ENCODE measurements at regions not wholly inside any gene's neighbourhood (a gene's known extent, or its start where the extent isn't known, plus 50 kb on each side); places are given as distances from the start of the nearest gene placed in this dataset.
"Not testable (repeated sequence)": the region's sequence is repeated elsewhere in the genome, so short reads cannot be mapped to it uniquely, and the experiment has no call there.

- peak in 1 of 2 donors; percentile 16 for DNase-seq (ENCODE audit: low read depth in 2 of 2)
Measured at GRCh38 chr14:88983755-88984154, 159.3 kb downstream of the TTC8 start.

GRCh38 chr14:88985654-88986053, 161.2 kb downstream of the TTC8 start:
- DNase-seq (ENCODE audit: low read depth in 2 of 2) = no peak

GRCh38 chr14:88986146-88986841, 161.8 kb downstream of the TTC8 start:
- DNase-seq (ENCODE audit: low read depth in 2 of 2) = no peak

- DNase-seq (ENCODE audit: low read depth in 2 of 2) = not testable (repeated sequence)
Measured at GRCh38 chr14:88986908-88987307, 162.5 kb downstream of the TTC8 start.

GRCh38 chr14:88987516-88987915, 163.1 kb downstream of the TTC8 start:
- DNase-seq (ENCODE audit: low read depth in 2 of 2) = no peak

DNA sequence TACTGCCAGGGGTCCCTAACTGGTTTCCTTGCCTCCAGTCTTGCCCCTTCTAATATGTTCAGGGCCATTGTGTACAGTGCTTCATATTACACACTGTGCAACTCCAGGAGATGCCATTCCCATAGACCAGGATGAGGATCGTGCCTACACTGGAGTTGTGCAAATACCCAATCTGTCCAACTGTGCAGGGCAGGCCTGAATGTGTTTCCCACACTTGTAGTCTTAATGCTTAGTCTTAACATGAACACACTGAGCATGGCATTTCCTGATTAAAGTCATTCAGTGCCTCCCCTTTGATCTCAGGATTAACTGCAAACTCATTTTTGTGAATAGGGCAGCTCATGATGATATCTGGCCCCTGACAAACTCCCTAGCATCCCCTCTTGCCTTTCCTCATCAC, 165.5 kb downstream of the TTC8 start:
- no peak for DNase-seq (ENCODE audit: low read depth in 2 of 2)

- DNase-seq (ENCODE audit: low read depth in 2 of 2) = no peak
Measured at GRCh38 chr14:88990856-88991255, 166.4 kb downstream of the TTC8 start.

DNA sequence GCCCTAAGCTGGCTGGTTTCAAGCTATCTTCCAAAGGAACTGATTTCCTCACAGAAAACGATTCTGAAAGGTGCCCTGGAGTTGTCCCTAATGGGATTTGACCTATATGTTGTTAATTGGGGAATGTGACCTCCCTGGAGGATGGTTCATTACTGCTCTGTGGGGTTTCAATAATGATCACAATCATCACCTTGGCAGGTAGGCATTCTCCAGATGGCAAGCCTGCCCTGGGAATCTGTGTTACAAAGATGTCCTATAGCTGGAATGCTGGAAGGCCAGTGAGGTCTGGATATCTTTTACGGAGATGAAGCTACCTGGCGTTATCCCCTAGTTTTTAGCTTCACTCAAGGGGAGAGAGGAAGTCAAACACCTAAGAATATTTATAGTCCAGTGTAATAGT, 167.6 kb downstream of the TTC8 start:
- DNase-seq (ENCODE audit: low read depth in 2 of 2) = no peak

DNA sequence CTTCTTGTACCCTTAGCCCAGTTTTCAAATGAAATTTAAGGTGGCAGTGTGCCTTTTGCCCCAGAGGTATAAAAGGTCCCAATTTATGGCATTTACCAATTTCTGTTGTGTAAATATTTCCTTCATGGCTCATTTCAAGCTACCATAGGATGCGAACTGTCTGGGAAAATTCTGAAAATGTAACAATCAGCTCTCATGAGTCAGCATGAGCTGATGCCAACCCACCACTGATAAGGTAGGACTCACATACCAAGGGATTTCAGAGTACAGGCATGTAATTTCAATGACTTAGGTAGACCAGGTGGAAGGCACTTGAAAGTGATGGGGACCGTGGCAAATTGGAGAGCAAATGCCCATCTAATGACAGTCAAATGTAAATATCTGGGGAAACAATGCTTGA, 169.5 kb downstream of the TTC8 start:
- no peak for DNase-seq (ENCODE audit: low read depth in 2 of 2)

- no peak for DNase-seq (ENCODE audit: low read depth in 2 of 2)
Measured at GRCh38 chr14:88995437-88996198, 171.2 kb downstream of the TTC8 start.

DNA sequence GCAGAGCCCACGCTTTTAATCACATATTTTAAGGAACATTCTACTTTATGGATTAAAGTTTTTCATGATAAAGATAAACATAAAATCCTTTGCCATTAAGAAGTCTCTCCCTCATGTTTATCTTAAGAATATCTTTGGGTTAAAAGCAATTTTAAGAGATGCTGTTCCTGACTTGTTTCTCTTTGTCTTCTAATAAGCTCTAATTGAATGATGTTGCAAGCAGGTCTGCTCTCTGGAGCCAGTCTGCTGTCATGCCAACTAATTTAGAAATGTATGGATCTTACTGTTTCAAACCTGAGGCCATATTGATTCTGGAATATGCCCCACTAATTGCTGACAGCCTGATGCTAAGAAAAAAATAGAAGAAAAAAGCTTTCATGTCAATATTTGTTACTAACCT, 173.6 kb downstream of the TTC8 start:
- DNase-seq (ENCODE audit: low read depth in 2 of 2) = no peak

- DNase-seq (ENCODE audit: low read depth in 2 of 2) = no peak
Measured at GRCh38 chr14:88999137-88999536, 174.7 kb downstream of the TTC8 start.

DNA sequence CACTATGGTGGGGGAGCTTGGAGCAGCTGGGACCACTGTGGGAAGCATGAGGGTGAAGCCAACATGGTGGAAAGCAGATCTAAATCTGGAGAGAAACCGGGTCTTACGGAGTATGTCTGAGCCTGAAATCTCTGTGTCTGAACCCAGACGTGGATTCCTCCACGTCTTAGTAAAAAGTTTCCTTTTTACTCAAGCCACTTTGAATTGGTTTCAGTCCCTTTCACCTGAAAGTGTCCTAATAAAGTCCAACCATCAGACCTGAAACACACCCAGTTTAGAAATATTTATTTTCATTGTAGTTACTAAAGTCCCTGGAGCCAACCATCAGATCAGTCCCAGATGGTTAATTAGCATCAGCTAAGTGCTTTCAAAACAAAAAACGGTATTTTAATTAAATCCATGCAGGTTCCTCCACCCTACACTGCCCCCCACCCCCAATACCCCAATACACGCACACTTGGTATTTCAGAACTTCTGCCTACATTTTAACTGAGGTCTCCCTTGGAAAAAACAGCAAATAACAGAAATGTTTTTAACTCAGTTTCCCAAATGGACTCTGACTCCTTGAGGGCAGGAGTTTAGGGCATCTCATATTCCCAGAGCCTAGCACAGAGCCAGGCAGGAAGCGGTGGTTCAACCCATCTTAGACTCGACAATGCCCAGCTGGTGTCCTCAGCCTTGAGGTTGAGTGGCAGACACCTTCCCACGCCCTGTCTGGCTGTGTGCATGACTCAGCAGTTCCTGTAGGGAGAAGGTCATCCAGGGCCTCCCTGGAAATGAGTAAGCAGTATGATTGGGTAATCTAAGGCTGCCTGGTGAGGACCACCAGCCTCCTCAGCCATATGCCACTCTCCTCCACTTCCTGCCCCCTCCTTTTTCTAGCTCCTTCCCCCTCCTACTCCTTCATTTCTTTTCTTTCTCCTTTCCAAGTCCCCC, 175.8 kb downstream of the TTC8 start:
- DNase-seq (ENCODE audit: low read depth in 2 of 2) = peak in 1 of 2 donors; percentile 67

- no peak for DNase-seq (ENCODE audit: low read depth in 2 of 2)
Measured at GRCh38 chr14:89004166-89004565, 179.7 kb downstream of the TTC8 start.

DNA sequence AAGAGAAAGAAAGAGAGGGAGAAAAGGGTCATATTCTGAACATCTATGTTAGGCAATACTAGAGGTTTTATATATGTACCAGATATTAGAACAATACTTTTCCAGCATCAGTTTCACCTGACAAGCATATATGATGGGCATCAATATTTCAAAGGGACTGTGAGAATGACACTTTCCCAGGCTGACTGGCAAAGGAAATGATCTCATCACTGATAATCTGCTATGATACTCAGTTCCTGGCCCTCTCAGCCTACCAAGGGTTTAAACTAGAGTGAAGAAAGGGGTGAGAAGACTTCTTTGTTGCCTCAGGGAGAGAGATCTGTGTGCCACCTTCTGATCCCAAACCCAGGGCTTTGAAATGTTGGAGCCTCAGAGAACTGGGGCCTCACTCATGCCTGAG, 183.5 kb downstream of the TTC8 start:
- no peak for DNase-seq (ENCODE audit: low read depth in 2 of 2)

DNA sequence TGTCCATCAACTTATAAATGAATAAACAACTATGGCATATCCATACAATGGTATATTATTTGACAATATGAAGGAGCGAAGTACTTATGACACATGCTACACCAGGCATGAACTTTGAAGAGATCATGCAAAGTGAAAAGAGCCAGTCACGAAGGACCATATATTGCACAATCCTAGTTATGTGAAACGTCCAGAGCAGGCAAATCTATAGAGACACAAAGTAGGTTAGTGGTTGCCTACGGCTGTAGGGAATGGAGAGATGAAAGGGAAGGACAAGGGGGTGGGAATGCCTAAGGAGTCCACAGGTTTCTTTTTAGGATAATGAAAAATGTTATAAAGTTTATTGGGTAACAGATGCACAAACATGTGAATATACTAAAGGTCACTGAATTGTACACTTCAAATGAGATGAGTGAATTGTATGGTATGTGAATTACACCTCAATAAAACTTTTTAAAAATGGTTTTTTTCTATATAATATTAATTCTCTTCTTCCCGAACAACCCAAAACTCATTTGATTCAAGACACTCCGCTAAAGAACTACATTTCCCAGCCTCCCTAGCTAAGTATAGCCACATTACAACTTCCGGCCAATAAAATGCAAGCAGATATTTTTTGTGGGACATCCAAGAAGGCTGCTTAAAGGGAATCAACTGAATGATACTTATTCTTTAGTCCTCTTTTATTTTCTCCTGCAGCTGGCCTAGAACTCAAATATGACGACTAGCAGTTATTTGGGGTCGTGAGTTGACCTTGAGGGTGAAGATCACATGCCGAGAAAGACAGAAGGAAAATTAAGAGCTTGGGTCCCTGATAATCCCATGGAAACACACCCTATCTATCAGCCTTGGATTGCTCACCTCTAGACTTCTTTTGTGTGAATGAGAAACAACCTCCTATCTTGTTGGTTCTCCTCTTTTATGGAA, 187.2 kb downstream of the TTC8 start:
- no peak for DNase-seq (ENCODE audit: low read depth in 2 of 2)

- no peak for DNase-seq (ENCODE audit: low read depth in 2 of 2)
Measured at GRCh38 chr14:89012282-89013097, 188.0 kb downstream of the TTC8 start.

GRCh38 chr14:89013098-89013504, 188.7 kb downstream of the TTC8 start:
- peak in 1 of 2 donors; percentile 9 for DNase-seq (ENCODE audit: low read depth in 2 of 2)

- no peak for DNase-seq (ENCODE audit: low read depth in 2 of 2)
Measured at GRCh38 chr14:89013698-89014568, 189.5 kb downstream of the TTC8 start.

Data from dermis microvascular lymphatic vessel endothelial cell (primary cell).